H9 (cell line): ENCODE measurements at regions not wholly inside any gene's neighbourhood (a gene's known extent, or its start where the extent isn't known, plus 50 kb on each side); places are given as distances from the start of the nearest gene placed in this dataset.

ENCODE experiments used
- DNase-seq: peaks from one replicate; pipeline ENCODE4 v3.0.0-alpha.2; 2017
- H2AFZ ChIP-seq: one replicate; pipeline ENCODE4 v1.6.1; 2013; ENCODE audit warnings: mild to moderate bottlenecking, low read length, control low read depth, moderate library complexity
- H2AK5ac ChIP-seq: 2 replicates; pipeline ENCODE4 v1.6.1; 2013; ENCODE audit warnings: low read length, control low read depth, mixed read lengths; ENCODE audit not compliant: insufficient read length
- H2BK120ac ChIP-seq: one replicate; pipeline ENCODE4 v1.6.1; 2013; ENCODE audit warnings: low read depth, mild to moderate bottlenecking, low read length, control low read depth, inconsistent platforms; ENCODE audit not compliant: poor library complexity, severe bottlenecking
- H2BK12ac ChIP-seq: 2 replicates; pipeline ENCODE4 v1.6.1; 2013; ENCODE audit warnings: low read length, control low read depth, mixed read lengths, low read depth; ENCODE audit not compliant: insufficient read length
- H2BK15ac ChIP-seq: 2 replicates; pipeline ENCODE4 v1.6.1; 2013; ENCODE audit warnings: low read depth, low read length, control low read depth
- H2BK20ac ChIP-seq: one replicate; pipeline ENCODE4 v1.6.1; 2013; ENCODE audit warnings: low read depth, mild to moderate bottlenecking, low read length, control low read depth, inconsistent platforms; ENCODE audit not compliant: poor library complexity, severe bottlenecking
- H2BK5ac ChIP-seq: 2 replicates; pipeline ENCODE4 v1.6.1; 2013; ENCODE audit warnings: low read length, control low read depth, mixed read lengths; ENCODE audit not compliant: insufficient read length
- H3K14ac ChIP-seq: 2 replicates; pipeline ENCODE4 v1.6.1; 2013; ENCODE audit warnings: low read length, control low read depth; ENCODE audit not compliant: insufficient read depth
- H3K18ac ChIP-seq: 2 replicates; pipeline ENCODE4 v1.6.1; 2013; ENCODE audit warnings: low read depth, mild to moderate bottlenecking, mixed read lengths, low read length, control low read depth; ENCODE audit not compliant: insufficient read length
- H3K23ac ChIP-seq: 2 replicates; pipeline ENCODE4 v1.6.1; 2013; ENCODE audit warnings: low read length, control low read depth, mixed read lengths, low read depth; ENCODE audit not compliant: insufficient read length
- H3K23me2 ChIP-seq: 2 replicates; pipeline ENCODE4 v1.6.1; 2013; ENCODE audit warnings: low read depth, mild to moderate bottlenecking, mixed read lengths, low read length, control low read depth; ENCODE audit not compliant: insufficient read length, poor library complexity, severe bottlenecking
- H3K27ac ChIP-seq: 2 replicates; pipeline ENCODE4 v1.5.1; 2013; ENCODE audit warnings: low read length, control low read depth, mixed read lengths, low read depth; ENCODE audit not compliant: insufficient read length
- H3K27me3 ChIP-seq: 2 replicates; pipeline ENCODE4 v1.6.1; 2013; ENCODE audit warnings: low read length, control low read depth, inconsistent platforms; ENCODE audit not compliant: insufficient read depth
- H3K4ac ChIP-seq: 2 replicates; pipeline ENCODE4 v1.6.1; 2013; ENCODE audit warnings: low read depth, mild to moderate bottlenecking, control low read depth, inconsistent platforms, low read length, moderate library complexity
- H3K4me1 ChIP-seq: 2 replicates; pipeline ENCODE4 v1.6.1; 2013; ENCODE audit warnings: low read length, control low read depth, inconsistent platforms; ENCODE audit not compliant: insufficient read depth
- H3K4me2 ChIP-seq: 2 replicates; pipeline ENCODE4 v1.6.1; 2013; ENCODE audit warnings: low read length, control low read depth, mixed read lengths; ENCODE audit not compliant: insufficient read length, insufficient read depth
- H3K56ac ChIP-seq: 2 replicates; pipeline ENCODE4 v1.6.1; 2013; ENCODE audit warnings: low read depth, mild to moderate bottlenecking, mixed read lengths, low read length, control low read depth; ENCODE audit not compliant: insufficient read length
- H3K79me1 ChIP-seq: 2 replicates; pipeline ENCODE4 v1.6.1; 2013; ENCODE audit warnings: low read depth, mild to moderate bottlenecking, moderate library complexity, low read length, control low read depth, inconsistent platforms; ENCODE audit not compliant: insufficient read depth, poor library complexity, severe bottlenecking
- H3K79me2 ChIP-seq: 2 replicates; pipeline ENCODE4 v1.6.1; 2013; ENCODE audit warnings: low read length, control low read depth, inconsistent platforms; ENCODE audit not compliant: insufficient read depth
- H3K9ac ChIP-seq: 2 replicates; pipeline ENCODE4 v1.6.1; 2013; ENCODE audit warnings: low read length, control low read depth, mixed read lengths; ENCODE audit not compliant: insufficient read length; ENCODE audit errors: extremely low read depth
- H3K9me3 ChIP-seq: one replicate; pipeline ENCODE4 v1.6.1; 2013; ENCODE audit warnings: low read depth, low read length, inconsistent platforms; ENCODE audit not compliant: control insufficient read depth
- H3T11ph ChIP-seq: one replicate; pipeline ENCODE4 v1.6.1; 2013; ENCODE audit warnings: mild to moderate bottlenecking, low read length, control low read depth, inconsistent platforms
- H4K20me1 ChIP-seq: one replicate; pipeline ENCODE4 v1.6.1; 2013; ENCODE audit not compliant: control insufficient read depth, insufficient read length, insufficient read depth
- H4K5ac ChIP-seq: 2 replicates; pipeline ENCODE4 v1.6.1; 2013; ENCODE audit warnings: low read depth, mild to moderate bottlenecking, mixed read lengths, low read length, control low read depth; ENCODE audit not compliant: insufficient read length
- H4K8ac ChIP-seq: replicated peaks from 2 replicates; pipeline ENCODE4 v1.6.1; 2013; ENCODE audit warnings: low read length, control low read depth, mixed read lengths, low read depth; ENCODE audit not compliant: insufficient read length
- H4K91ac ChIP-seq: 2 replicates; pipeline ENCODE4 v1.6.1; 2013; ENCODE audit warnings: low read depth, mild to moderate bottlenecking, moderate library complexity, mixed read lengths, low read length, control low read depth; ENCODE audit not compliant: insufficient read length
- H3K27ac Mint-ChIP-seq, 3 experiments: 2 replicates in 2 of 3; 3 replicates in 1 of 3; pipeline ENCODE4 v1.8.0; 2020 to 2021; ENCODE audit warnings: mixed read lengths in 3 of 3, mild to moderate bottlenecking in 1 of 3, moderate library complexity in 1 of 3
- H3K27me3 Mint-ChIP-seq: 2 replicates; pipeline ENCODE4 v1.8.0; 2021; ENCODE audit warnings: low read depth, mild to moderate bottlenecking, moderate library complexity, mixed read lengths
- H3K36me3 Mint-ChIP-seq, 3 experiments: 2 replicates in 2 of 3; 3 replicates in 1 of 3; pipeline ENCODE4 v1.8.0; 2020 to 2021; ENCODE audit warnings: low read depth in 3 of 3, mixed read lengths in 3 of 3; ENCODE audit not compliant: insufficient read depth in 1 of 3
- H3K4me1 Mint-ChIP-seq, 2 experiments: 2 replicates each; pipeline ENCODE4 v1.8.0; 2020; ENCODE audit warnings: mixed read lengths in 2 of 2
- H3K4me3 Mint-ChIP-seq, 2 experiments: 2 replicates in 1 of 2; 3 replicates in 1 of 2; pipeline ENCODE4 v1.8.0; 2020 to 2021; ENCODE audit warnings: mild to moderate bottlenecking in 2 of 2, mixed read lengths in 2 of 2, moderate library complexity in 1 of 2
- H3K9me3 Mint-ChIP-seq, 2 experiments: 2 replicates in 1 of 2; 3 replicates in 1 of 2; pipeline ENCODE4 v1.8.0; 2020; ENCODE audit warnings: mild to moderate bottlenecking in 2 of 2, mixed read lengths in 2 of 2, moderate library complexity in 1 of 2
- CTCF ChIP-seq: fragments of 200-600 bp; sonication (generic); conservative IDR thresholded peaks from 3 replicates; pipeline ENCODE4 v1.8.0; 2021; ENCODE audit warnings: antibody characterized with exemption, mild to moderate bottlenecking
- WGBS: extraction: QIAGEN DNeasy Blood & Tissue Kit; methylation state at CpG from one replicate; pipeline ENCODE4 v1.1.7; 2013; ENCODE audit warnings: missing lambda C conversion rate, low lambda C conversion rate, mixed read lengths; ENCODE audit not compliant: insufficient read length; ENCODE audit errors: extremely low coverage; 5-methylcytosine and 5-hydroxymethylcytosine counted together

- H4K8ac ChIP-seq, result no peak overlapping the region
- H4K5ac ChIP-seq, result no peak overlapping the region
- no peak overlapping the region for H3K23ac ChIP-seq
- Mint-ChIP-seq H3K4me3 (no peak overlapping the region), H3K9me3 (peaks cover 47% of the 10 kb centered on the region in 2 experiments), H3K4me1 (no peaks in the 10 kb centered on the region), H3K36me3 (peaks cover 0 to 5% (median 0%) of the 10 kb centered on the region in 3 experiments; a peak in 1 of 7 replicates), H3K27me3 (peaks cover 8% of the 10 kb centered on the region), H3K27ac (no peak overlapping the region)
- H4K91ac ChIP-seq, result no peak overlapping the region
- H3K4me2 ChIP-seq, result no peak overlapping the region
- H4K20me1 ChIP-seq, result no peaks in the 10 kb centered on the region
- H3K27me3 ChIP-seq, result no peaks in the 10 kb centered on the region
- no peak overlapping the region for H2AFZ ChIP-seq
- H2BK120ac ChIP-seq, result no peak overlapping the region
- TF ChIP-seq CTCF, result no peak
- H3K27ac ChIP-seq, result no peak overlapping the region
- no peak for DNase-seq
- H3K9ac ChIP-seq, result no peak overlapping the region
- no peak overlapping the region for H3K18ac ChIP-seq
- H2BK15ac ChIP-seq, result no peak overlapping the region
- no peak overlapping the region for H3T11ph ChIP-seq
- no peaks in the 10 kb centered on the region for H3K4me1 ChIP-seq
- no peak overlapping the region for H2BK12ac ChIP-seq
- H2AK5ac ChIP-seq, result no peak overlapping the region
- no peak overlapping the region for H3K14ac ChIP-seq
- H3K56ac ChIP-seq, result no peak overlapping the region
- no peaks in the 10 kb centered on the region for H3K79me2 ChIP-seq
- no peak overlapping the region for H3K4ac ChIP-seq
- H3K79me1 ChIP-seq, result no peaks in the 10 kb centered on the region
- H3K9me3 ChIP-seq, result no peaks in the 10 kb centered on the region
- WGBS, result no CpG with 5 or more reads among the region's 1 CpG
- H2BK5ac ChIP-seq, result no peak overlapping the region
- H3K23me2 ChIP-seq, result no peaks in the 10 kb centered on the region
- no peak overlapping the region for H2BK20ac ChIP-seq
Measured at GRCh38 chr12:56851462-56851861, 82.7 kb downstream of the SDR9C7 start.
